Activated T-helper 1 cell treated with anti-CD3 and anti-CD28 coated beads, Interleukin-12 subunit alpha, Interleukin-12 subunit beta, Interleukin-2, Interleukin-4 antibody, amounts not matched to agents 30 ng/mL and 10 ng/mL and 1 ng/mL, durations not matched to agents 14 hours and 24 hours and 36 hours (primary cell): ENCODE measurements at regions not wholly inside any gene's neighbourhood (a gene's known extent, or its start where the extent isn't known, plus 50 kb on each side); places are given as distances from the start of the nearest gene placed in this dataset.

Experiments
- DNase-seq: peaks from one replicate; pipeline ENCODE4 v3.0.0; 2021; ENCODE audit warnings: low spot score
- H3K27ac Mint-ChIP-seq: one replicate; pipeline ENCODE4 v1.8.0; 2021; ENCODE audit warnings: mild to moderate bottlenecking, mixed read lengths
- H3K27me3 Mint-ChIP-seq: one replicate; pipeline ENCODE4 v1.8.0; 2022; ENCODE audit warnings: mild to moderate bottlenecking, moderate library complexity, mixed read lengths; ENCODE audit not compliant: insufficient read depth
- H3K36me3 Mint-ChIP-seq: one replicate; pipeline ENCODE4 v1.8.0; 2021; ENCODE audit warnings: low read depth, mixed read lengths
- H3K4me1 Mint-ChIP-seq: one replicate; pipeline ENCODE4 v1.8.0; 2021; ENCODE audit warnings: low read depth, mixed read lengths
- H3K4me3 Mint-ChIP-seq: one replicate; pipeline ENCODE4 v1.8.0; 2021; ENCODE audit warnings: mild to moderate bottlenecking, moderate library complexity, mixed read lengths
- H3K9me3 Mint-ChIP-seq: one replicate; pipeline ENCODE4 v1.8.0; 2021; ENCODE audit warnings: mixed read lengths
- intact Hi-C: fragments of 100-400 bp; cut with micrococcal nuclease; formaldehyde crosslinking; loops from one replicate; pipeline ENCODE4 v1.15.1; 2024

- intact Hi-C loops: no loop called here
- no peak overlapping the region for H3K27ac Mint-ChIP-seq
- no peaks in the 10 kb centered on the region for H3K4me1 Mint-ChIP-seq
- H3K4me3 Mint-ChIP-seq: no peak overlapping the region
- no peaks in the 10 kb centered on the region for H3K36me3 Mint-ChIP-seq
- H3K9me3 Mint-ChIP-seq: no peaks in the 10 kb centered on the region
- DNase-seq: no peak
- no peaks in the 10 kb centered on the region for H3K27me3 Mint-ChIP-seq
Measured at GRCh38 chr3:182366746-182367145, 426.6 kb upstream of the ATP11B start.

GRCh38 chr3:182369861-182370260 lies 423.4 kb upstream of the ATP11B start:
- Mint-ChIP-seq H3K9me3 (no peaks in the 10 kb centered on the region), H3K4me1 (no peaks in the 10 kb centered on the region), H3K27ac (no peak overlapping the region), H3K4me3 (no peak overlapping the region), H3K27me3 (no peaks in the 10 kb centered on the region), H3K36me3 (no peaks in the 10 kb centered on the region)
- intact Hi-C loops: no loop called here
- DNase-seq: no peak

- Mint-ChIP-seq H3K27me3 (no peaks in the 10 kb centered on the region), H3K27ac (no peak overlapping the region), H3K9me3 (no peaks in the 10 kb centered on the region), H3K4me1 (no peaks in the 10 kb centered on the region), H3K4me3 (no peak overlapping the region), H3K36me3 (no peaks in the 10 kb centered on the region)
- intact Hi-C loops: no loop called here
- no peak for DNase-seq
Measured at GRCh38 chr3:182370949-182371348, 422.4 kb upstream of the ATP11B start.

GRCh38 chr3:182375916-182376315 lies 417.4 kb upstream of the ATP11B start:
- no peak overlapping the region for H3K27ac Mint-ChIP-seq
- H3K27me3 Mint-ChIP-seq: no peaks in the 10 kb centered on the region
- no peaks in the 10 kb centered on the region for H3K36me3 Mint-ChIP-seq
- no peaks in the 10 kb centered on the region for H3K4me1 Mint-ChIP-seq
- H3K4me3 Mint-ChIP-seq: no peak overlapping the region
- H3K9me3 Mint-ChIP-seq: no peaks in the 10 kb centered on the region
- intact Hi-C loops: no loop called here
- DNase-seq: no peak

- Mint-ChIP-seq H3K9me3 (no peaks in the 10 kb centered on the region), H3K4me1 (no peaks in the 10 kb centered on the region), H3K4me3 (no peak overlapping the region), H3K27ac (no peak overlapping the region), H3K36me3 (no peaks in the 10 kb centered on the region), H3K27me3 (no peaks in the 10 kb centered on the region)
- intact Hi-C loops: no loop called here
- DNase-seq: no peak
Measured at GRCh38 chr3:182382112-182382857, 411.0 kb upstream of the ATP11B start.

GRCh38 chr3:182384221-182384620 lies 409.1 kb upstream of the ATP11B start:
- Mint-ChIP-seq H3K4me1 (no peaks in the 10 kb centered on the region), H3K27ac (no peak overlapping the region), H3K36me3 (no peaks in the 10 kb centered on the region), H3K4me3 (no peak overlapping the region), H3K9me3 (no peaks in the 10 kb centered on the region), H3K27me3 (no peaks in the 10 kb centered on the region)
- no peak for DNase-seq
- intact Hi-C loops: no loop called here

GRCh38 chr3:182385356-182385755 lies 407.9 kb upstream of the ATP11B start:
- DNase-seq: no peak
- Mint-ChIP-seq H3K27ac (no peak overlapping the region), H3K9me3 (no peaks in the 10 kb centered on the region), H3K36me3 (no peaks in the 10 kb centered on the region), H3K27me3 (no peaks in the 10 kb centered on the region), H3K4me1 (no peaks in the 10 kb centered on the region), H3K4me3 (no peak overlapping the region)
- intact Hi-C loops: no loop called here

GRCh38 chr3:182388506-182388905 lies 404.8 kb upstream of the ATP11B start:
- H3K4me1 Mint-ChIP-seq: no peaks in the 10 kb centered on the region
- intact Hi-C loops: no loop called here
- no peaks in the 10 kb centered on the region for H3K36me3 Mint-ChIP-seq
- no peak overlapping the region for H3K4me3 Mint-ChIP-seq
- peaks cover 4% of the 10 kb centered on the region for H3K27me3 Mint-ChIP-seq
- DNase-seq: no peak
- H3K27ac Mint-ChIP-seq: no peak overlapping the region
- no peaks in the 10 kb centered on the region for H3K9me3 Mint-ChIP-seq

GRCh38 chr3:182389071-182389815 lies 404.1 kb upstream of the ATP11B start:
- no peak overlapping the region for H3K4me3 Mint-ChIP-seq
- H3K27ac Mint-ChIP-seq: no peak overlapping the region
- no peaks in the 10 kb centered on the region for H3K4me1 Mint-ChIP-seq
- intact Hi-C loops: no loop called here
- peaks cover 5% of the 10 kb centered on the region for H3K27me3 Mint-ChIP-seq
- no peaks in the 10 kb centered on the region for H3K36me3 Mint-ChIP-seq
- H3K9me3 Mint-ChIP-seq: no peaks in the 10 kb centered on the region
- DNase-seq: no peak

GRCh38 chr3:182390421-182390820 lies 402.9 kb upstream of the ATP11B start:
- Mint-ChIP-seq H3K27me3 (peaks cover 5% of the 10 kb centered on the region), H3K4me1 (no peaks in the 10 kb centered on the region), H3K9me3 (no peaks in the 10 kb centered on the region), H3K27ac (no peak overlapping the region), H3K4me3 (no peak overlapping the region), H3K36me3 (no peaks in the 10 kb centered on the region)
- no peak for DNase-seq
- intact Hi-C loops: no loop called here

GRCh38 chr3:182392182-182392937 lies 400.9 kb upstream of the ATP11B start:
- DNase-seq: no peak
- Mint-ChIP-seq H3K9me3 (no peaks in the 10 kb centered on the region), H3K27me3 (peaks cover 5% of the 10 kb centered on the region), H3K27ac (no peak overlapping the region), H3K4me1 (no peaks in the 10 kb centered on the region), H3K4me3 (no peak overlapping the region), H3K36me3 (no peaks in the 10 kb centered on the region)
- intact Hi-C loops: loop anchor here (1.0 kb wide), 1 partner anchor 291 kb away; no protein-coding TSS in a partner anchor

- H3K36me3 Mint-ChIP-seq: no peaks in the 10 kb centered on the region
- no peak for DNase-seq
- intact Hi-C loops: no loop called here
- H3K27me3 Mint-ChIP-seq: peaks cover 5% of the 10 kb centered on the region
- no peaks in the 10 kb centered on the region for H3K9me3 Mint-ChIP-seq
- no peak overlapping the region for H3K4me3 Mint-ChIP-seq
- no peak overlapping the region for H3K27ac Mint-ChIP-seq
- no peaks in the 10 kb centered on the region for H3K4me1 Mint-ChIP-seq
Measured at GRCh38 chr3:182393151-182393550, 400.2 kb upstream of the ATP11B start.

GRCh38 chr3:182393830-182394367 lies 399.4 kb upstream of the ATP11B start:
- intact Hi-C loops: no loop called here
- Mint-ChIP-seq H3K27me3 (peaks cover 5% of the 10 kb centered on the region), H3K4me1 (no peaks in the 10 kb centered on the region), H3K9me3 (no peaks in the 10 kb centered on the region), H3K4me3 (no peak overlapping the region), H3K36me3 (no peaks in the 10 kb centered on the region), H3K27ac (no peak overlapping the region)
- no peak for DNase-seq
